SK-N-SH (cell line): ENCODE measurements at regions not wholly inside any gene's neighbourhood (a gene's known extent, or its start where the extent isn't known, plus 50 kb on each side); places are given as distances from the start of the nearest gene placed in this dataset.

Experiments used
- CTCF ChIA-PET: fragments of 300-600, 350-600 bp; formaldehyde crosslinking; extraction: SDS; loops from one replicate; lab custom pipeline; 2021; lab: Yijun Ruan, JAX
- POLR2A ChIA-PET: fragments of 350-600 bp; sonication (Branson Sonifier 250); formaldehyde crosslinking; extraction: SDS; loops from one replicate; lab custom pipeline; 2020; ENCODE audit warnings: antibody characterized with exemption, inconsistent platforms; lab: Yijun Ruan, JAX
- DNase-seq: peaks from one replicate; pipeline ENCODE4 v3.0.0; 2012
- H2AFZ ChIP-seq: fragments of 200-600 bp; sonication (generic); 2 replicates; pipeline ENCODE4 v1.8.1; 2016; ENCODE audit warnings: antibody characterized with exemption, mild to moderate bottlenecking, low read depth
- H3F3A ChIP-seq: fragments of 200-600 bp; sonication (generic); replicated peaks from 2 replicates; pipeline ENCODE3; 2016; ENCODE audit warnings: antibody characterized with exemption, mild to moderate bottlenecking; ENCODE audit not compliant: insufficient read depth
- H3K27ac ChIP-seq, 2 experiments: fragments of 200-500 bp in 1 of 2; fragments of 200-600 bp in 1 of 2; sonication (Bioruptor generic) in 1 of 2; sonication (generic), shearing (Covaris generic) in 1 of 2; 2 replicates each; pipeline versions ENCODE4 v1.5.1 to v1.6.1; 2014 to 2016; ENCODE audit warnings: low read depth in 2 of 2, inconsistent platforms in 1 of 2, low read length in 1 of 2, mild to moderate bottlenecking in 1 of 2, mixed read lengths in 1 of 2
- H3K27me3 ChIP-seq: fragments of 200-600 bp; sonication (generic), shearing (Covaris generic); 2 replicates; pipeline ENCODE4 v1.6.1; 2016; ENCODE audit warnings: mixed run types; ENCODE audit not compliant: insufficient read depth
- H3K36me3 ChIP-seq, 2 experiments: fragments of 200-500 bp in 1 of 2; fragments of 200-600 bp in 1 of 2; sonication (Bioruptor generic) in 1 of 2; sonication (generic) in 1 of 2; replicated peaks in 1 of 2; 2 replicates each; pipeline versions ENCODE3 to v1.5.1; 2014 to 2016; ENCODE audit warnings: low read length in 1 of 2, mild to moderate bottlenecking in 1 of 2; ENCODE audit not compliant: insufficient read depth in 2 of 2, control insufficient read depth in 1 of 2
- H3K4me1 ChIP-seq, 2 experiments: fragments of 200-500 bp in 1 of 2; fragments of 200-600 bp in 1 of 2; sonication (Bioruptor generic) in 1 of 2; sonication (generic), shearing (Covaris generic) in 1 of 2; 2 replicates each; pipeline versions ENCODE4 v1.5.1 to v1.6.1; 2014 to 2016; ENCODE audit warnings: low read depth in 1 of 2, low read length in 1 of 2, mixed run types in 1 of 2; ENCODE audit not compliant: insufficient read depth in 2 of 2, control insufficient read depth in 1 of 2
- H3K4me2 ChIP-seq: fragments of 200-600 bp; sonication (generic), shearing (Covaris generic); 2 replicates; pipeline ENCODE4 v1.6.1; 2017; ENCODE audit warnings: mixed run types
- H3K4me3 ChIP-seq, 2 experiments: fragments of 200-500 bp in 1 of 2; fragments of 200-600 bp in 1 of 2; sonication (Bioruptor generic) in 1 of 2; sonication (generic), shearing (Covaris generic) in 1 of 2; 2 replicates each; pipeline versions ENCODE4 v1.5.1 to v1.8.1; 2014 to 2016; ENCODE audit warnings: low read depth in 2 of 2, inconsistent platforms in 1 of 2, low read length in 1 of 2, mild to moderate bottlenecking in 1 of 2, mixed read lengths in 1 of 2, moderate library complexity in 1 of 2
- H3K79me2 ChIP-seq: fragments of 200-600 bp; sonication (generic); 2 replicates; pipeline ENCODE4 v1.8.1; 2017; ENCODE audit warnings: mild to moderate bottlenecking; ENCODE audit not compliant: insufficient read depth
- H3K9ac ChIP-seq: fragments of 200-600 bp; sonication (generic); 2 replicates; pipeline ENCODE4 v1.6.1; 2017; ENCODE audit warnings: mixed run types
- H3K9me2 ChIP-seq: fragments of 200-600 bp; sonication (generic); 2 replicates; pipeline ENCODE4 v1.6.1; 2017; ENCODE audit warnings: mixed run types
- H3K9me3 ChIP-seq: fragments of 200-600 bp; sonication (generic); 2 replicates; pipeline ENCODE4 v1.6.1; 2017; ENCODE audit warnings: mixed run types, mild to moderate bottlenecking, moderate library complexity
- H4K20me1 ChIP-seq: fragments of 200-600 bp; sonication (generic); 2 replicates; pipeline ENCODE4 v1.6.1; 2017; ENCODE audit warnings: mild to moderate bottlenecking, mixed run types; ENCODE audit not compliant: insufficient read depth
- CTCF ChIP-seq: fragments of 200-600 bp; sonication (generic); IDR thresholded peaks from 2 replicates; pipeline ENCODE4 v1.6.1; 2017; ENCODE audit warnings: antibody characterized with exemption, mild to moderate bottlenecking, moderate library complexity
- ELF1 ChIP-seq: IDR thresholded peaks from 2 replicates; pipeline ENCODE4 v1.4.0; 2012
- EP300 ChIP-seq, 2 experiments: IDR thresholded peaks; 2 replicates each; pipeline versions ENCODE4 v1.4.0 to v1.6.1; 2012; ENCODE audit warnings: borderline replicate concordance in 1 of 2, low read depth in 1 of 2, low read length in 1 of 2
- EZH2phosphoT487 ChIP-seq: fragments of 200-600 bp; sonication (generic); IDR thresholded peaks from 2 replicates; pipeline ENCODE4 v1.6.1; 2017; ENCODE audit warnings: low read depth, mixed run types, mild to moderate bottlenecking, antibody characterized with exemption, moderate library complexity, borderline replicate concordance
- FOSL2 ChIP-seq: IDR thresholded peaks from 2 replicates; pipeline ENCODE4 v1.4.0; 2012; ENCODE audit warnings: low read depth, mild to moderate bottlenecking, moderate library complexity, borderline replicate concordance
- FOXJ3 ChIP-seq: sonication (generic); formaldehyde crosslinking; IDR thresholded peaks from 2 replicates; pipeline ENCODE4 v1.5.1; 2020; ENCODE audit warnings: mild to moderate bottlenecking, missing genetic modification reagents
- FOXM1 ChIP-seq: IDR thresholded peaks from 2 replicates; pipeline ENCODE4 v1.4.0; 2012; ENCODE audit warnings: low read depth, mild to moderate bottlenecking
- GATA2 ChIP-seq: sonication (generic); formaldehyde crosslinking; IDR thresholded peaks from 2 replicates; pipeline ENCODE4 v1.5.0; 2020; ENCODE audit warnings: mild to moderate bottlenecking, missing genetic modification reagents
- MAX ChIP-seq: IDR thresholded peaks from 2 replicates; pipeline ENCODE4 v1.4.0; 2012; ENCODE audit warnings: low read depth
- MEF2A ChIP-seq: IDR thresholded peaks from 2 replicates; pipeline ENCODE4 v1.4.0; 2012; ENCODE audit warnings: low read depth, borderline replicate concordance
- MXI1 ChIP-seq: IDR thresholded peaks from 2 replicates; pipeline ENCODE4 v1.6.1; 2012; ENCODE audit warnings: mild to moderate bottlenecking, low read depth, low read length, improper control_type of control experiment
- NRF1 ChIP-seq: IDR thresholded peaks from 2 replicates; pipeline ENCODE4 v1.6.1; 2012; ENCODE audit warnings: low read depth, mild to moderate bottlenecking, low read length
- POLR2AphosphoS5 ChIP-seq: IDR thresholded peaks from 2 replicates; pipeline ENCODE4 v1.6.1; 2012; ENCODE audit warnings: low read depth, low read length
- RCOR1 ChIP-seq: fragments of 150-350 bp; IDR thresholded peaks from 2 replicates; pipeline ENCODE4 v1.6.1; 2017; ENCODE audit warnings: antibody characterized with exemption, low read length
- RFX5 ChIP-seq: IDR thresholded peaks from 2 replicates; pipeline ENCODE4 v1.6.1; 2012; ENCODE audit warnings: mild to moderate bottlenecking, improper control_type of control experiment, low read length
- RXRA ChIP-seq: IDR thresholded peaks from 2 replicates; pipeline ENCODE4 v1.4.0; 2012; ENCODE audit warnings: low read depth, mild to moderate bottlenecking, borderline replicate concordance
- SIN3A ChIP-seq: IDR thresholded peaks from 2 replicates; pipeline ENCODE4 v1.6.1; 2012; ENCODE audit warnings: low read depth, mild to moderate bottlenecking, low read length, moderate library complexity, borderline replicate concordance
- SMC3 ChIP-seq: IDR thresholded peaks from 2 replicates; pipeline ENCODE4 v1.6.1; 2012; ENCODE audit warnings: low read depth, low read length, improper control_type of control experiment
- TAF1 ChIP-seq: IDR thresholded peaks from 2 replicates; pipeline ENCODE4 v1.6.1; 2012; ENCODE audit warnings: low read depth, mild to moderate bottlenecking, low read length, moderate library complexity, borderline replicate concordance
- TCF12 ChIP-seq: IDR thresholded peaks from 2 replicates; pipeline ENCODE4 v1.4.0; 2012
- USF1 ChIP-seq: IDR thresholded peaks from 2 replicates; pipeline ENCODE4 v1.4.0; 2012; ENCODE audit warnings: low read depth, borderline replicate concordance
- USF2 ChIP-seq: fragments of 150-350 bp; IDR thresholded peaks from 2 replicates; pipeline ENCODE4 v1.6.1; 2017; ENCODE audit warnings: antibody characterized with exemption, low read length, low read depth, borderline replicate concordance
- ZBTB33 ChIP-seq: IDR thresholded peaks from 2 replicates; pipeline ENCODE4 v1.4.0; 2012; ENCODE audit warnings: low read depth, borderline replicate concordance
- WGBS: methylation state at CpG from one replicate; pipeline ENCODE4 v1.1.6; 2017; ENCODE audit warnings: low lambda C conversion rate; 5-methylcytosine and 5-hydroxymethylcytosine counted together

- TF ChIP-seq ZBTB33 (no peak), NRF1 (no peak), MEF2A (no peak), MXI1 (no peak), POLR2AphosphoS5 (no peak), SIN3A (no peak), SMC3 (no peak), MAX (no peak), RCOR1 (no peak)
Observed at GRCh38 chr12:111242184-111242583, 126.7 kb downstream of the PHETA1 start (continued).

GRCh38 chr12:111240374-111240773 lies 128.5 kb downstream of the PHETA1 start:
- H3K4me3 ChIP-seq, result no peak overlapping the region
- TF ChIP-seq MEF2A (no peak), FOXM1 (no peak), EP300 (IDR thresholded peaks at IDR 0.05; ENCODE audit: borderline replicate concordance in 1 of 2, low read depth in 1 of 2, low read length in 1 of 2) (no peak), RFX5 (no peak), CTCF (no peak), TCF12 (no peak), USF2 (no peak), USF1 (no peak), ELF1 (no peak), FOXJ3 (CRISPR knock-in tag) (no peak), EZH2phosphoT487 (no peak), FOSL2 (no peak), TAF1 (no peak), GATA2 (CRISPR knock-in tag) (no peak), RXRA (no peak)
- H3K27me3 ChIP-seq, result no peaks in the 10 kb centered on the region
- no peaks in the 10 kb centered on the region for H3K9me2 ChIP-seq
- H2AFZ ChIP-seq, result no peak overlapping the region
- H3K79me2 ChIP-seq, result no peaks in the 10 kb centered on the region
- DNase-seq, result no peak
- peaks cover 0 to 12% of the 10 kb centered on the region in 2 experiments; a peak in 1 of 4 replicates for H3K4me1 ChIP-seq
- ChIA-PET POLR2A (no interaction called here), CTCF (no interaction called here)
- H3F3A ChIP-seq, result no peaks in the 10 kb centered on the region
- no peak overlapping the region for H3K9ac ChIP-seq
- H3K27ac ChIP-seq, result no peak overlapping the region
- WGBS, result 54% methylated on average over 4 of the region's 4 CpGs
- no peaks in the 10 kb centered on the region for H4K20me1 ChIP-seq
- no peaks in the 10 kb centered on the region for H3K9me3 ChIP-seq
- H3K36me3 ChIP-seq, result no peaks in the 10 kb centered on the region
- no peak overlapping the region for H3K4me2 ChIP-seq
